Ovary (tissue), 7 donors: ENCODE measurements at regions not wholly inside any gene's neighbourhood (a gene's known extent, or its start where the extent isn't known, plus 50 kb on each side); places are given as distances from the start of the nearest gene placed in this dataset.
"Not testable (repeated sequence)": the region's sequence is repeated elsewhere in the genome, so short reads cannot be mapped to it uniquely, and the experiment has no call there.

Experiments
- DNase-seq, 5 donors: peaks; one replicate each; pipeline ENCODE4 v3.0.0-alpha.2; 2019 to 2020
- H3K27ac ChIP-seq, 2 donors: fragments of 200-600 bp; one replicate each; pipeline versions ENCODE4 v1.5.1 to v1.8.0; 2019 to 2022
- H3K27me3 ChIP-seq: fragments of 200-600 bp; one replicate; pipeline ENCODE4 v1.8.0; 2022
- H3K36me3 ChIP-seq: fragments of 200-600 bp; sonication (generic); one replicate; pipeline ENCODE4 v1.5.1; 2019
- H3K4me1 ChIP-seq: one replicate; pipeline ENCODE4 v1.8.1; 2013; ENCODE audit warnings: mild to moderate bottlenecking, moderate library complexity; ENCODE audit not compliant: insufficient read depth
- H3K4me3 ChIP-seq: fragments of 200-600 bp; sonication (generic); one replicate; pipeline ENCODE4 v1.5.1; 2017
- H3K9me3 ChIP-seq, 2 donors: fragments of 200-600 bp in 1 of 2; sonication (generic) in 1 of 2; one replicate each; pipeline versions ENCODE4 v1.5.1 to v1.8.1; 2013 to 2019; ENCODE audit warnings: mild to moderate bottlenecking in 1 of 2, moderate library complexity in 1 of 2
- CTCF ChIP-seq, 3 donors: fragments of 450-650 bp in 2 of 3; fragments of 200-600 bp in 1 of 3; IDR thresholded peaks; one replicate each; pipeline versions ENCODE4 v1.5.1 to v1.8.0; 2016 to 2022; ENCODE audit warnings: antibody characterized with exemption in 3 of 3, mild to moderate bottlenecking in 1 of 3
- EP300 ChIP-seq: sonication (generic); formaldehyde crosslinking; IDR thresholded peaks from one replicate; pipeline ENCODE4 v1.6.1; 2017; ENCODE audit warnings: antibody characterized with exemption
- POLR2A ChIP-seq: fragments of 450-650 bp; IDR thresholded peaks from one replicate; pipeline ENCODE4 v1.6.1; 2017; ENCODE audit warnings: antibody characterized with exemption, mild to moderate bottlenecking, moderate library complexity
- WGBS, 3 donors: extraction: QIAGEN DNeasy Blood & Tissue Kit in 1 of 3; methylation state at CpG; one replicate each; pipeline versions ENCODE4 v1.1.5 to v1.1.7; 2013 to 2017; 5-methylcytosine and 5-hydroxymethylcytosine counted together
- intact Hi-C, 4 donors: fragments of 100-400 bp; cut with DNase I; formaldehyde crosslinking; loops; one replicate each; pipeline versions ENCODE4 v1.11.0 to v1.15.1; 2022 to 2023
- donor health status: DM: no; HTN: no; CAD: no; lungs with moderate emphysema.
- donor health status: DM: no; HTN: no; CAD: no.
- donor health status: Bipolar disorder and iron deficiency.
- donor health status: DM: no; HTN: no; CAD: no.
- donor health status: DM: yes; HTN: yes; CAD: no.

- Histone ChIP-seq H3K36me3 (no peaks in the 10 kb centered on the region), H3K4me3 (no peak overlapping the region), H3K27ac (no peak overlapping the region), H3K9me3 (no peaks in the 10 kb centered on the region), H3K27me3 (no peaks in the 10 kb centered on the region), H3K4me1 (no peaks in the 10 kb centered on the region)
- DNase-seq: no peak
- TF ChIP-seq EP300 (no peak), POLR2A (no peak), CTCF (IDR thresholded peaks at IDR 0.05) (no peak)
- 62 to 95% (median 63%) methylated on average over 2 of the region's 2 CpGs for WGBS, 3 donors
- intact Hi-C loops: no loop called here
Measured at GRCh38 chr17:14724770-14725169, 423.9 kb downstream of the HS3ST3B1 start.

- WGBS, 3 donors: 95 to 100% (median 97%) methylated on average over 1 of the region's 1 CpG
- intact Hi-C loops: not testable (repeated sequence)
Measured at GRCh38 chr17:14723349-14723748, 422.5 kb downstream of the HS3ST3B1 start.

GRCh38 chr17:14719942-14720341, 419.1 kb downstream of the HS3ST3B1 start:
- intact Hi-C loops: no loop called here
- no peaks in the 10 kb centered on the region for H3K36me3 ChIP-seq

More at GRCh38 chr17:14723349-14723748, 422.5 kb downstream of the HS3ST3B1 start:
- not testable (repeated sequence) for H3K4me1 ChIP-seq, H3K36me3 ChIP-seq, H3K4me3 ChIP-seq, H3K9me3 ChIP-seq, H3K27ac ChIP-seq, DNase-seq, H3K27me3 ChIP-seq

GRCh38 chr17:14717859-14718258, 417.0 kb downstream of the HS3ST3B1 start:
- no peak for DNase-seq
- Histone ChIP-seq H3K27me3 (no peaks in the 10 kb centered on the region), H3K27ac (no peak overlapping the region), H3K36me3 (no peaks in the 10 kb centered on the region), H3K9me3 (no peaks in the 10 kb centered on the region), H3K4me3 (no peak overlapping the region), H3K4me1 (no peaks in the 10 kb centered on the region)
- WGBS, 3 donors: 82 to 89% (median 83%) methylated on average over 5 of the region's 5 CpGs
- intact Hi-C loops: no loop called here
- TF ChIP-seq EP300: no peak
- TF ChIP-seq POLR2A: no peak
- TF ChIP-seq CTCF (IDR thresholded peaks at IDR 0.05): no peak

More at GRCh38 chr17:14719942-14720341, 419.1 kb downstream of the HS3ST3B1 start:
- no peak overlapping the region for H3K27ac ChIP-seq
- DNase-seq: no peak
- H3K4me3 ChIP-seq: no peak overlapping the region
- no peak for TF ChIP-seq CTCF (IDR thresholded peaks at IDR 0.05)
- no peak for TF ChIP-seq POLR2A
- no peaks in the 10 kb centered on the region for H3K9me3 ChIP-seq
- 86 to 92% (median 92%) methylated on average over 3 of the region's 3 CpGs for WGBS, 3 donors
- no peaks in the 10 kb centered on the region for H3K27me3 ChIP-seq
- H3K4me1 ChIP-seq: no peaks in the 10 kb centered on the region

- H3K9me3 ChIP-seq: no peaks in the 10 kb centered on the region
- H3K27me3 ChIP-seq: no peaks in the 10 kb centered on the region
- TF ChIP-seq POLR2A (no peak), EP300 (no peak), CTCF (IDR thresholded peaks at IDR 0.05) (no peak)
- no peak for DNase-seq
- no peak overlapping the region for H3K27ac ChIP-seq
- H3K4me1 ChIP-seq: no peaks in the 10 kb centered on the region
- H3K36me3 ChIP-seq: no peaks in the 10 kb centered on the region
- H3K4me3 ChIP-seq: no peak overlapping the region
- intact Hi-C loops: no loop called here
Measured at GRCh38 chr17:14715561-14715960, 414.7 kb downstream of the HS3ST3B1 start.
